Astrocyte (in vitro differentiated cells and primary cell): ENCODE measurements at regions not wholly inside any gene's neighbourhood (a gene's known extent, or its start where the extent isn't known, plus 50 kb on each side); places are given as distances from the start of the nearest gene placed in this dataset.

ENCODE experiments used
- DNase-seq: peaks from one replicate; pipeline ENCODE4 v3.0.0-alpha.2; 2010; ENCODE audit warnings: low read depth
- FAIRE-seq: peaks from 2 replicates; lab custom pipeline; 2011; peaks lifted over from hg19 to GRCh38; lab: Jason Lieb, UNC
- H2AFZ ChIP-seq: 2 replicates; pipeline ENCODE4 v1.6.0; 2012; ENCODE audit warnings: low read depth, low read length, inconsistent platforms
- H3K27ac ChIP-seq: 2 replicates; pipeline ENCODE4 v1.5.1; 2011; ENCODE audit warnings: low read depth, low read length, inconsistent platforms
- H3K27me3 ChIP-seq: 2 replicates; pipeline ENCODE4 v1.6.0; 2011; ENCODE audit warnings: low read length, inconsistent platforms; ENCODE audit not compliant: insufficient read depth
- H3K36me3 ChIP-seq: 2 replicates; pipeline ENCODE4 v1.5.1; 2011; ENCODE audit warnings: low read length, inconsistent platforms; ENCODE audit not compliant: insufficient read depth
- H3K4me1 ChIP-seq: 2 replicates; pipeline ENCODE4 v1.5.1; 2011; ENCODE audit warnings: low read length, inconsistent platforms; ENCODE audit not compliant: insufficient read depth
- H3K4me2 ChIP-seq: 2 replicates; pipeline ENCODE4 v1.6.0; 2012; ENCODE audit warnings: low read length, inconsistent platforms
- H3K4me3 ChIP-seq: 2 replicates; pipeline ENCODE4 v1.5.1; 2011; ENCODE audit warnings: low read depth, mild to moderate bottlenecking, low read length, inconsistent platforms; ENCODE audit not compliant: insufficient read depth
- H3K79me2 ChIP-seq: 2 replicates; pipeline ENCODE4 v1.6.0; 2012; ENCODE audit warnings: mild to moderate bottlenecking, low read length, inconsistent platforms; ENCODE audit not compliant: insufficient read depth
- H3K9ac ChIP-seq: 2 replicates; pipeline ENCODE4 v1.6.0; 2012; ENCODE audit warnings: mild to moderate bottlenecking, low read length, inconsistent platforms
- H3K9me3 ChIP-seq: 2 replicates; pipeline ENCODE4 v1.5.1; 2012; ENCODE audit warnings: low read depth, mild to moderate bottlenecking, low read length, inconsistent platforms; ENCODE audit not compliant: insufficient read depth
- H4K20me1 ChIP-seq: 2 replicates; pipeline ENCODE4 v1.6.0; 2012; ENCODE audit warnings: low read length, inconsistent platforms; ENCODE audit not compliant: insufficient read depth
- H3K27ac Mint-ChIP-seq: one replicate; pipeline ENCODE4 v1.8.0; 2021; ENCODE audit warnings: mild to moderate bottlenecking, mixed read lengths; ENCODE audit not compliant: unreplicated experiment
- H3K27me3 Mint-ChIP-seq: one replicate; pipeline ENCODE4 v1.8.0; 2021; ENCODE audit warnings: low read depth, mixed read lengths; ENCODE audit not compliant: unreplicated experiment
- H3K36me3 Mint-ChIP-seq: one replicate; pipeline ENCODE4 v1.8.0; 2021; ENCODE audit warnings: low read depth, mixed read lengths; ENCODE audit not compliant: unreplicated experiment
- H3K4me1 Mint-ChIP-seq: one replicate; pipeline ENCODE4 v1.8.0; 2021; ENCODE audit warnings: low read depth, mixed read lengths; ENCODE audit not compliant: unreplicated experiment
- H3K4me3 Mint-ChIP-seq: one replicate; pipeline ENCODE4 v1.8.0; 2021; ENCODE audit warnings: mild to moderate bottlenecking, moderate library complexity, mixed read lengths; ENCODE audit not compliant: unreplicated experiment
- H3K9me3 Mint-ChIP-seq: one replicate; pipeline ENCODE4 v1.8.0; 2021; ENCODE audit warnings: mild to moderate bottlenecking, mixed read lengths; ENCODE audit not compliant: unreplicated experiment
- EZH2 ChIP-seq: IDR thresholded peaks from 2 replicates; pipeline ENCODE4 v1.6.1; 2012; ENCODE audit warnings: mild to moderate bottlenecking, low read length, inconsistent platforms; ENCODE audit not compliant: insufficient read depth
- TF ChIP-seq, protein P1 (sequence below): IDR thresholded peaks from 2 replicates; pipeline ENCODE4 v1.5.1; 2011; ENCODE audit warnings: low read depth, mild to moderate bottlenecking, inconsistent platforms, low read length, moderate library complexity; ENCODE audit not compliant: insufficient read depth

DNA sequence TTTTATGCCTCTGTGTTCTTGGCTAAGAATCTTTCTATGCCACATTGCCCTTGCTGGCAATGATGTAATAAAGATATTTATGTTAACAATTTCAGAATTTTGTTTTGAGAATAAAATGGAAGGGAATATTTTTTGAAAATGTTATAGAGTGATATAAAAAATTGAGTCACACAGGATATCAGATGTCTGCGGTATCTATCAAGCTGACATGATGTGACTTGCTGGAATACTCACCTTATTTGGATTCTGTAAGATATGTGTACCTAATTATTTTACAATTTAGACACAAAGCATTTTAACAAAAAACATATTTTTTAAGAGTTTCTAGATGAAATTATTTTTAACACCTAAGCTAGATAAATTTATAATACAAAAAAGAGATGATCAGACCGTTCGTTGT lies 660.0 kb upstream of the B3GALT2 start:
- FAIRE-seq (no peak), DNase-seq (no peak)
- H3K27ac ChIP-seq = no peak overlapping the region
- H3K27me3 Mint-ChIP-seq = no peaks in the 10 kb centered on the region
- H3K79me2 ChIP-seq = no peaks in the 10 kb centered on the region
- no peaks in the 10 kb centered on the region for H3K36me3 ChIP-seq
- H3K4me3 ChIP-seq = no peak overlapping the region
- H2AFZ ChIP-seq = no peak overlapping the region
- H3K4me3 Mint-ChIP-seq = no peak overlapping the region
- H3K4me1 Mint-ChIP-seq = peaks cover 14% of the 10 kb centered on the region
- H4K20me1 ChIP-seq = no peaks in the 10 kb centered on the region
- peaks cover 4% of the 10 kb centered on the region for H3K4me1 ChIP-seq
- no peak overlapping the region for H3K4me2 ChIP-seq
- H3K27ac Mint-ChIP-seq = peak overlapping the region; percentile 62
- peaks cover 4% of the 10 kb centered on the region for H3K9me3 Mint-ChIP-seq
- no peaks in the 10 kb centered on the region for H3K27me3 ChIP-seq
- TF ChIP-seq, protein P1, sequence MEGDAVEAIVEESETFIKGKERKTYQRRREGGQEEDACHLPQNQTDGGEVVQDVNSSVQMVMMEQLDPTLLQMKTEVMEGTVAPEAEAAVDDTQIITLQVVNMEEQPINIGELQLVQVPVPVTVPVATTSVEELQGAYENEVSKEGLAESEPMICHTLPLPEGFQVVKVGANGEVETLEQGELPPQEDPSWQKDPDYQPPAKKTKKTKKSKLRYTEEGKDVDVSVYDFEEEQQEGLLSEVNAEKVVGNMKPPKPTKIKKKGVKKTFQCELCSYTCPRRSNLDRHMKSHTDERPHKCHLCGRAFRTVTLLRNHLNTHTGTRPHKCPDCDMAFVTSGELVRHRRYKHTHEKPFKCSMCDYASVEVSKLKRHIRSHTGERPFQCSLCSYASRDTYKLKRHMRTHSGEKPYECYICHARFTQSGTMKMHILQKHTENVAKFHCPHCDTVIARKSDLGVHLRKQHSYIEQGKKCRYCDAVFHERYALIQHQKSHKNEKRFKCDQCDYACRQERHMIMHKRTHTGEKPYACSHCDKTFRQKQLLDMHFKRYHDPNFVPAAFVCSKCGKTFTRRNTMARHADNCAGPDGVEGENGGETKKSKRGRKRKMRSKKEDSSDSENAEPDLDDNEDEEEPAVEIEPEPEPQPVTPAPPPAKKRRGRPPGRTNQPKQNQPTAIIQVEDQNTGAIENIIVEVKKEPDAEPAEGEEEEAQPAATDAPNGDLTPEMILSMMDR = no peak
- TF ChIP-seq EZH2 = no peak
- no peak overlapping the region for H3K9ac ChIP-seq
- H3K36me3 Mint-ChIP-seq = no peaks in the 10 kb centered on the region
- H3K9me3 ChIP-seq = no peaks in the 10 kb centered on the region

DNA sequence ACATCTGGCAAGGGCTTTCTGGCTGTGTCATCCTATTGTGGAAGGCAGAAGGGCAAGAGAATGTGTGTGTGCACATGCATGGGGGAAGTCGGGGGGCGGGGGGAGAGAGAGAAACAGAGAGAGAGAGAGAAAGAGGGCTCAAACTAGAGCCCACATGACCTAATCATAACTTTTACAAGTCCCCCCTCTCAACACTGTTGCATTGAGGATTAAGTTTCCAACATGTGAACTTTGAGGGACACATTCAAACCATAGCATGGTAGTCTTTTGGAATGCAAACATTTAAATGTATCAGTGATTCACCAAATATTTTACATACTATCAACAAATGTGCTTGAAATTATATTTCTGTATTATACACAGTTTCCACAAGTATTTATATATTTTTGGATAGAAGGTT lies 655.4 kb upstream of the B3GALT2 start:
- H4K20me1 ChIP-seq = no peaks in the 10 kb centered on the region
- Mint-ChIP-seq H3K4me3 (no peak overlapping the region), H3K4me1 (peaks cover 9% of the 10 kb centered on the region), H3K36me3 (no peaks in the 10 kb centered on the region), H3K9me3 (peaks cover 4% of the 10 kb centered on the region), H3K27me3 (no peaks in the 10 kb centered on the region), H3K27ac (no peak overlapping the region)
- H3K36me3 ChIP-seq = no peaks in the 10 kb centered on the region
- FAIRE-seq = no peak
- no peaks in the 10 kb centered on the region for H3K79me2 ChIP-seq
- TF ChIP-seq, protein P1 = no peak
- TF ChIP-seq EZH2 = no peak
- no peak for DNase-seq
- H3K27me3 ChIP-seq = no peaks in the 10 kb centered on the region
- H3K9me3 ChIP-seq = no peaks in the 10 kb centered on the region
- H3K27ac ChIP-seq = no peak overlapping the region
- H3K4me1 ChIP-seq = peaks cover under 1% of the 10 kb centered on the region
- no peak overlapping the region for H3K4me2 ChIP-seq
- H3K4me3 ChIP-seq = no peak overlapping the region
- H2AFZ ChIP-seq = no peak overlapping the region
- no peak overlapping the region for H3K9ac ChIP-seq

DNA sequence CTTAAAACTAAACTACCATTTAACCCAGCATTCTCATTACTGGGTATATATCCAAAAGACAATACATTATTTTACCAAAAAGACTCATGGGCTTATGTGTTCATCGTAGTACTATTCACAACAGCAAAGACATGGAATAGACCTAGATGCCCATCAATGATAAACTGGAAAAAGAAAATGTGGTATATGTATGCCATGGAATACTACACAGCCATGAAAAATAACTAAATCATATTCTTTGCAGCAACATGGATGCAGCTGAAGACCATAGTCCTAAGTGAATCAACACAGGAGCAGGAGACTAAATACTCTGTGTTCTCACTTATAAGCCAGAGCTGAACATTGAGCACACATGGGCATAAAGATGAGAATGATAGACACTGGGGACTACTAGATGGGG lies 645.1 kb upstream of the B3GALT2 start:
- H4K20me1 ChIP-seq = no peaks in the 10 kb centered on the region
- H3K79me2 ChIP-seq = no peaks in the 10 kb centered on the region
- no peak overlapping the region for H3K4me2 ChIP-seq
- Mint-ChIP-seq H3K4me1 (no peaks in the 10 kb centered on the region), H3K9me3 (peaks cover 6% of the 10 kb centered on the region), H3K4me3 (no peak overlapping the region), H3K27ac (no peak overlapping the region), H3K27me3 (no peaks in the 10 kb centered on the region), H3K36me3 (no peaks in the 10 kb centered on the region)
- DNase-seq (no peak), FAIRE-seq (no peak)
- H3K27ac ChIP-seq = no peak overlapping the region
- no peaks in the 10 kb centered on the region for H3K4me1 ChIP-seq
- H3K9me3 ChIP-seq = peaks cover 3% of the 10 kb centered on the region
- no peak overlapping the region for H3K9ac ChIP-seq
- H3K27me3 ChIP-seq = no peaks in the 10 kb centered on the region
- no peaks in the 10 kb centered on the region for H3K36me3 ChIP-seq
- TF ChIP-seq EZH2 = no peak
- TF ChIP-seq, protein P1 = no peak
- H2AFZ ChIP-seq = no peak overlapping the region
- H3K4me3 ChIP-seq = no peak overlapping the region
